Large intestine (tissue), 3 donors: ENCODE measurements at regions not wholly inside any gene's neighbourhood (a gene's known extent, or its start where the extent isn't known, plus 50 kb on each side); places are given as distances from the start of the nearest gene placed in this dataset.

Experiments used
- DNase-seq, 2 donors: peaks; one replicate each; pipeline versions ENCODE4 v3.0.0 to v3.0.0-alpha.2; 2013
- H3K27ac ChIP-seq: one replicate; pipeline ENCODE4 v1.5.1; 2013; ENCODE audit warnings: low read length
- H3K27me3 ChIP-seq: 2 replicates; pipeline ENCODE4 v1.6.1; 2013; ENCODE audit warnings: low read length; ENCODE audit not compliant: control insufficient read depth, insufficient read depth
- H3K36me3 ChIP-seq: 2 replicates; pipeline ENCODE4 v1.6.1; 2013; ENCODE audit warnings: low read length; ENCODE audit not compliant: control insufficient read depth, insufficient read depth
- H3K4me1 ChIP-seq: one replicate; pipeline ENCODE4 v1.6.1; 2013; ENCODE audit warnings: low read length; ENCODE audit not compliant: control insufficient read depth, insufficient read depth
- H3K4me3 ChIP-seq: one replicate; pipeline ENCODE4 v1.5.1; 2013; ENCODE audit warnings: low read length
- H3K9me3 ChIP-seq: one replicate; pipeline ENCODE4 v1.6.1; 2013; ENCODE audit warnings: mild to moderate bottlenecking, low read depth, low read length, moderate library complexity; ENCODE audit not compliant: control insufficient read depth
- WGBS: methylation state at CpG from one replicate; pipeline ENCODE4 v1.1.5; 2013; ENCODE audit warnings: low lambda C conversion rate; ENCODE audit not compliant: insufficient coverage; 5-methylcytosine and 5-hydroxymethylcytosine counted together

GRCh38 chr2:139098961-139099360, 318.8 kb upstream of the NXPH2 start:
- no peaks in the 10 kb centered on the region for H3K9me3 ChIP-seq
- no peaks in the 10 kb centered on the region for H3K27me3 ChIP-seq
- no peak overlapping the region for H3K27ac ChIP-seq
- no peak overlapping the region for H3K4me3 ChIP-seq
- H3K4me1 ChIP-seq = no peaks in the 10 kb centered on the region
- no CpG with 5 or more reads among the region's 2 CpGs for whole genome bisulfite sequencing
- no peak for DNase-seq
- H3K36me3 ChIP-seq = no peaks in the 10 kb centered on the region

GRCh38 chr2:139083121-139083520, 302.9 kb upstream of the NXPH2 start:
- DNase-seq = no peak
- no peaks in the 10 kb centered on the region for H3K36me3 ChIP-seq
- no peak overlapping the region for H3K4me3 ChIP-seq
- no peak overlapping the region for H3K27ac ChIP-seq
- no peaks in the 10 kb centered on the region for H3K4me1 ChIP-seq
- no peaks in the 10 kb centered on the region for H3K27me3 ChIP-seq
- H3K9me3 ChIP-seq = no peaks in the 10 kb centered on the region

- no peaks in the 10 kb centered on the region for H3K4me1 ChIP-seq
- no peak for DNase-seq
- H3K4me3 ChIP-seq = no peak overlapping the region
- H3K27ac ChIP-seq = no peak overlapping the region
- no peaks in the 10 kb centered on the region for H3K9me3 ChIP-seq
- H3K27me3 ChIP-seq = no peaks in the 10 kb centered on the region
- H3K36me3 ChIP-seq = no peaks in the 10 kb centered on the region
These were observed 300.1 kb upstream of the NXPH2 start for GRCh38 chr2:139080244-139080643.

GRCh38 chr2:139079311-139079710, 299.1 kb upstream of the NXPH2 start:
- H3K36me3 ChIP-seq = no peaks in the 10 kb centered on the region
- 100% methylated on average over 2 of the region's 2 CpGs for WGBS
- no peaks in the 10 kb centered on the region for H3K9me3 ChIP-seq
- H3K4me3 ChIP-seq = no peak overlapping the region
- no peaks in the 10 kb centered on the region for H3K27me3 ChIP-seq
- H3K4me1 ChIP-seq = no peaks in the 10 kb centered on the region
- H3K27ac ChIP-seq = no peak overlapping the region
- no peak for DNase-seq

- Histone ChIP-seq H3K27ac (no peak overlapping the region), H3K36me3 (no peaks in the 10 kb centered on the region), H3K4me1 (no peaks in the 10 kb centered on the region), H3K27me3 (no peaks in the 10 kb centered on the region), H3K4me3 (no peak overlapping the region), H3K9me3 (no peaks in the 10 kb centered on the region)
- DNase-seq = no peak
- no CpG with 5 or more reads among the region's 1 CpG for WGBS
These were observed 298.2 kb upstream of the NXPH2 start for GRCh38 chr2:139078376-139078775.

GRCh38 chr2:139077099-139077737, 297.0 kb upstream of the NXPH2 start:
- no peak for DNase-seq
- H3K4me1 ChIP-seq = no peaks in the 10 kb centered on the region
- no peaks in the 10 kb centered on the region for H3K36me3 ChIP-seq
- H3K4me3 ChIP-seq = no peak overlapping the region
- no peaks in the 10 kb centered on the region for H3K9me3 ChIP-seq
- no peaks in the 10 kb centered on the region for H3K27me3 ChIP-seq
- H3K27ac ChIP-seq = no peak overlapping the region

- Histone ChIP-seq H3K9me3 (no peaks in the 10 kb centered on the region), H3K4me1 (no peaks in the 10 kb centered on the region), H3K36me3 (no peaks in the 10 kb centered on the region), H3K4me3 (no peak overlapping the region), H3K27ac (no peak overlapping the region), H3K27me3 (no peaks in the 10 kb centered on the region)
- DNase-seq = no peak
- no CpG with 5 or more reads among the region's 1 CpG for WGBS
These were observed 287.7 kb upstream of the NXPH2 start for GRCh38 chr2:139067874-139068273.

- Histone ChIP-seq H3K27me3 (no peaks in the 10 kb centered on the region), H3K9me3 (no peaks in the 10 kb centered on the region), H3K4me3 (no peak overlapping the region), H3K4me1 (no peaks in the 10 kb centered on the region), H3K36me3 (no peaks in the 10 kb centered on the region), H3K27ac (no peak overlapping the region)
- DNase-seq = no peak
- 83% methylated on average over 3 of the region's 3 CpGs for WGBS
These were observed 286.9 kb upstream of the NXPH2 start for GRCh38 chr2:139067072-139067471.

GRCh38 chr2:139064159-139064558, 284.0 kb upstream of the NXPH2 start:
- Histone ChIP-seq H3K36me3 (no peaks in the 10 kb centered on the region), H3K4me1 (no peaks in the 10 kb centered on the region), H3K27ac (no peak overlapping the region), H3K27me3 (no peaks in the 10 kb centered on the region), H3K9me3 (no peaks in the 10 kb centered on the region), H3K4me3 (no peak overlapping the region)
- no peak for DNase-seq

GRCh38 chr2:139059617-139060016, 279.4 kb upstream of the NXPH2 start:
- Histone ChIP-seq H3K27me3 (no peaks in the 10 kb centered on the region), H3K4me1 (no peaks in the 10 kb centered on the region), H3K9me3 (no peaks in the 10 kb centered on the region), H3K4me3 (no peak overlapping the region), H3K36me3 (no peaks in the 10 kb centered on the region), H3K27ac (no peak overlapping the region)
- no peak for DNase-seq
- no CpG with 5 or more reads among the region's 2 CpGs for WGBS

- WGBS = no CpG with 5 or more reads among the region's 3 CpGs
- H3K36me3 ChIP-seq = no peaks in the 10 kb centered on the region
- H3K27ac ChIP-seq = no peak overlapping the region
- H3K9me3 ChIP-seq = no peaks in the 10 kb centered on the region
- H3K4me1 ChIP-seq = no peaks in the 10 kb centered on the region
- no peaks in the 10 kb centered on the region for H3K27me3 ChIP-seq
- DNase-seq = no peak
- H3K4me3 ChIP-seq = no peak overlapping the region
These were observed 275.0 kb upstream of the NXPH2 start for GRCh38 chr2:139055202-139055601.
